DMS79 (cell line): ENCODE measurements at regions not wholly inside any gene's neighbourhood (a gene's known extent, or its start where the extent isn't known, plus 50 kb on each side); places are given as distances from the start of the nearest gene placed in this dataset.

Source experiments
- DNase-seq: peaks from one replicate; lab custom pipeline; 2025; lab: John Stamatoyannopoulos, UW

DNA sequence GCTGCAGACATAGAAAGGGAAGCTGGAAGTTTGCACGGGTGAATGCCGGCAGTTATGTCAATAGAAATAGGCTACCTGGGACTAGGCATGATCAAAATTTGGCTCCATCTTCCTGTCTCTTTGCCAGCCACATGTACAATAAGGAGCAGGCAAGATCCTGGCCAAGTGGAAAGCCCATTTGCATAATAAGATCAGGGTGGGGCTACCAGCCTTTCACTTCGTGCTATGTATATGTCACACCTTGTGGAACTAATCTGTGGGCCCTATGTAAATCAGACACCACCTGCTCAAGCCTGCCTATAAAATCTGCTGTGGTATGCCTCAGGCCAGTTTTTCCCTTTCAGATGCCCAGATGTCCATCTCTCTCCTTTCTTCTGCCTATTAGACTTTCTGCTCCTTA is 79.3 kb upstream of the DRD2 start:
- peak; percentile 8 for DNase-seq

DNA sequence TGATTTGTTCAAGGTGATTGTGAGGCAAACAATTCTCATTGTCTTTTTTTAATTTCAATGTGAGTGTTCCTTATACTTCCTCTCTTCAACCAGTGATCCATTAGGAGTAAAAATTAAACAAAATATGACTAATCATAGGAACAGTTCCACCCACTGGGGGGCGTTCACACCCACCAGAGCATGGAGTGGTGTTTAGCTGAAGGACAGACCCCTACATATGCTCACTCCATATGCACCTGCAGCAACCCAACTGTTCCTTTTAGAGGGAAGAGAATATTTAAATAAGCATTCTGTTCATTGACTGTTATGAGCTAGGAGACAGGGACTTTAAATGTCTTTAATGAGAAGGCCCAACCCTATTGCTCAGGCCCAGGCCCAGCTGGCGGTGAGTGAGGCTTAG is 78.7 kb upstream of the DRD2 start:
- no peak for DNase-seq

DNA sequence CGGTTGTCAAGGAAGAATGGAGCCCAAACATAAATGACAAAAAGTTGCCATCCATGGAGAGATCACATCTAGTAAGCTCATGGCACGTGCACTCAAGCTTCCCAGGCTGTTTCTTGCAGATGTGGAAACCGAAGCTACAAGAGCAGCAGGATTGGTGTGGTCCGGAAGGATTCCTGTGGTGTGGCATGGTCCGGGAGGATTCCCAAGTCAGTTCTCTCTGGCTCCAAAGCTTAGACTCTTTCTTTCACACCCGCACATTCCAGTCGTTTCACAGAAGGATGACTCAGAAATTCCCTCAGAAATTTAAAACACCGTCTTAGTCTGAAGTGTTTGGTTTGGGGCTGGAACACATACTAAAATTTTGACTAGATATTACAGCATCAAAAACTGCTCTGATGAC is 78.0 kb upstream of the DRD2 start:
- no peak for DNase-seq

DNA sequence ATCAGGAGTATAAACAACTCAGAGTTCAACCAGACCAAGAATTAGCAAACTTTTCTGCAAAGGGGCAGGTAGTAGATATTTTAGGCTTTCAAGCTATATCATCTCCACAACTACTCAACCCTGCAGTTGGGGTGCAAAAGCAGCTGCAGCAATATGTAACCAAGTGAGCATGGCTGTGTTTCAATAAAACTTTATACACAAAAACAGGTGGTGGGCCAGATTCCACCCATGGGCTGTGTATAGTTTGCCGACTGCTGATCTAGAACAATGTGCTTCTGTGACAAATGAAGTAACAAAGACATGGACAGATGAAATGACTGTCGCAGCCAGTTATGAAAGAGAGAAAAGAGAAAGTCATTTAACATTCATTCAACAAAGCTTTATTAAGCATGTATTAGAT is 77.1 kb upstream of the DRD2 start:
- DNase-seq: no peak

DNA sequence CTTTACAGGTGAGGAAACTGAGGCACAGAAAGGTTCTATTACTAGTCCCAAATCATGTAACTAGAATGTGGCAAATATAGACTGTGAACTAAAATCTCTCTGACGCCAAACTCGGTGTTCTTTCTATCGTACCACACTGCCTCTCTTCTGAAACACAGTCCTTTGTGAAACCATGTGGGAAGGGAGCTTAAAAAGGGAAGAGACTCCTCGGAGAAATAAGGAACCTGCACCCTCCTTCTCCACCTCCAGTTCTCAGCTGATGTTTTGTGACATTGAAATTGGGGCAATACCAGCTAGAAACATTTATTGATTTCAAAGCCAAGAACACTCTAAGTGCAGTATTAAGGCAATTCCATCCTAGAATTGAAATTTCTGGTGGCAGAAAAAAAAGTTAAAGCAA is 76.4 kb upstream of the DRD2 start:
- no peak for DNase-seq

DNA sequence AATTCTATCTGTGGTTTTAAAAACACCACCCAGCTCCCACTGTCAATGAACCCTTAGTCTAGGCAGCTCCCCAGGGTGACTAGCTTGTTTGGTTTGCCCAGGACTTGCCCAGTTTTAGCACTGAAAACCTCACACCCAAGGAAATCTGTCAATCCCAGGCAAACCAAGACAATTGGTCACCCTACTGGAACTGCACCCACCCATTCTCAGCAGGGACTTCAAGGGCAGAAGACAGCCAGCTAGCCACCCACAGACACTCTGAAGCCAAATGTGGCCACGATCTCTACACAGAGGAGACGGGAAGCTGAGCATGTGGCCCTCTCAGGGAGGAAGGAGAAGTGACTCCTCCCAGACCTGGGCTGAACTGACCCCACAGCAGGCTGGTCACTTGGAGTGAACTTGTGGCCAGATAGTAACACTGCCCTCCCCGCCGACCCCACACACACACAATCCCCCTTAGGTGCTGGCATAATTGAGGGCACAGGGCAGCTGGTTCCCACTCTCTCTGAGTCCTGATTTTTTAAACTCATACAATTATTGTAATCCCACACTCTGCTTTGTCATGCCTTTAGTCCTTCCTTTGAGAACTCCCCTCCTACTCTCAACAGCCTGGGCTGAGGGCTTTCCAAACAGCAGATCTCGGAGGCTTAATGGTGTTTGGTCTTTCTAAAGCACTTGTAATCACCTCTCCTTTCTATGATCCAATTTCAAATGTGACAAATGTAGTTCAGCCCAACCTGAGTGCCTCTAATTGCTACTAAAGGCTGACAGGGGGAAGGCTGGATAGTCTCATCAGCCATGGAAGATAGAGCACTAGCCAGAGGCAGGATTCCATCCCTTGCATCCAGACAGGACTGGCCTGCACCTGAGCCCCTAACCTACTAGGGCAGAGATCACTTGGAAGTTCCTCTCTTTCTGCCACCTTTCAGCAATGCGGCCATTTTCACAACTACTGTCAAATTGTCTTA is 74.7 kb upstream of the DRD2 start:
- peak; percentile 85 for DNase-seq

DNA sequence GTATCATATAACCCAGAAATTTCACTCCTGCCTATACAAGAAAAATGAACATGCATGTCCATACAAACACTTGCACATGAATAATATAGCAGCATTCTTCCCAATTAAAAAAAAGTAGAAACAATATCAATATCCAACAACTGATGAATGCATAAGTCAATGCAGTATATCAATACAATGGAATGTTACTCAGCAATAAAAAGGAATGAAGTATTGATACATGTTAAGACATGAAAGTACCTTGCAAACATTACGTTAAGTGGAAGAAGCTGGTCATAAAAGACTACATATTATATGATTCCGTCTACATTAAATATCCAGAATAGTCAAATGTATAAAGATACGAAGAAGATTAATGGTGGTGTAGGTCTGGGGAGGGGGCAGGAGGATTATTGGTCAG is 73.9 kb upstream of the DRD2 start:
- no peak for DNase-seq

DNA sequence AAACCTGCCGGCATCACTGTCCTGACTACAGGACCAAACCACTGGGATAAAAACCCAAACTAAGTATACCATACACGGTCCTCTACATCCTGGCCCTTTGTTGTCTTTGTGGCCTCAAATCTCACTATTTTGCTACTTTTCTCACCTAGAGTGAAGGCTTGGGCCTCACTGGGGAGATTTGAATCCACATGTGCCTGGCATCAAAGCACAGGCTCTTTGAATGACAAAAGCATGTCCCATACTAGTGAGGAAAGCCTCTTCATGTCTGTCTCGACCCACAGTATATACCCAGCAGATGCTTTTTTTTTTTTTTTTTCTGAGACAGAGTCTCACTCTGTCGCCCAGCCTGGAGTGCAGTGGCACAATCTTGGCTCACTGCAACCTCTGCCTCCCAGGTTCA is 72.5 kb upstream of the DRD2 start:
- DNase-seq: no peak

DNA sequence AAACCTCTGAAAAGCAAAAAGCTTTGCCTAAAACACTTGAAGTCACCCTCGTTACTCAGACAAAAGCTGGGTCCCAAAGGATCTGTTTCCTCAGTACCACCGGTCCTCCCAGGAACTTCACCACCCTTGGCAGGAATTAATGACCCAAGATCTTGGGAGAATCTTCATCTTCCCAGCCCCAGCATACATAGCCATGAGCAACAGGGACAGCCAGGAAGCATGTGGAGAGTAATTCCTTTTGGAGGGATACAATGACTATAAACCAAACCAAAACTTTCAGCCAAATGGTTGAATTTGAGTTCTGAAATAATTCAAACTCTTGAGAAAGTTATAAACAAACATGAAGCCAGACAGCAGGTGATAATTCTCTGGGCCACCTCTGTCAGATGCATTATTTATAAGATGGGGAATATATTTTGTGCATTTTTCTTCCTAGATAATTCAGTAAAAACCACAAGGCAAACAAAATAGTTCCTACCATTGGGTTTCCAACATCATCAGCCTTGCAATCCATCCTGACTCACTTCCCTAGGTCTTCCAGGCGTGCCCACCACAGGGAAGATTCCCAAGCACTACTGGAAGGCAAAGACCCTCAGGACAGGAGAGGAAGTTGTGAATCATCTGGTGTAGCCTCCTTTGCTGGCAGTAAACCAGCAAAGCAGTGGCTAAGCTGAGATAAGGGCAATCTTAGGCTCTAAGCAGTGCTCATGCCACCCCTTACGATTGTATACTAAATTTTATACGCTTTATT is 71.7 kb upstream of the DRD2 start:
- no peak for DNase-seq

DNA sequence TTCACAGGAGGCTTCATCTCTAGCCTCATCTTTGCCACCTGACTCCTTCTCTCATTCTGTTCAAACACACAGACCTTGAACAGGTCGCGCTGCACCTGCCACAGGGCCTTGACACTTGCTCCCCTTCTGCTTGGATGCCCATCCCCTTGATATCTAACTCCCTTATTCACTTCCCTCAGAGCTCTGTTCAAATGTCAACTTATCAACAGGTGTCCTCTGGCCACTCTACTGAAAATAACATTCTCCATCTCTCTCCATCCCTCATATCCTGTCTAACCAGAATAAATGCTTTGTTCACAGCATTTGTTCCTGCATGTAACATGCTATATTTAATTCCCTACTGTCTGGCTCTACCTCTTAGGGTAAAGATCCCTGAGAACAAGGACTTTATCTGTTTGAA is 67.2 kb upstream of the DRD2 start:
- no peak for DNase-seq

DNA sequence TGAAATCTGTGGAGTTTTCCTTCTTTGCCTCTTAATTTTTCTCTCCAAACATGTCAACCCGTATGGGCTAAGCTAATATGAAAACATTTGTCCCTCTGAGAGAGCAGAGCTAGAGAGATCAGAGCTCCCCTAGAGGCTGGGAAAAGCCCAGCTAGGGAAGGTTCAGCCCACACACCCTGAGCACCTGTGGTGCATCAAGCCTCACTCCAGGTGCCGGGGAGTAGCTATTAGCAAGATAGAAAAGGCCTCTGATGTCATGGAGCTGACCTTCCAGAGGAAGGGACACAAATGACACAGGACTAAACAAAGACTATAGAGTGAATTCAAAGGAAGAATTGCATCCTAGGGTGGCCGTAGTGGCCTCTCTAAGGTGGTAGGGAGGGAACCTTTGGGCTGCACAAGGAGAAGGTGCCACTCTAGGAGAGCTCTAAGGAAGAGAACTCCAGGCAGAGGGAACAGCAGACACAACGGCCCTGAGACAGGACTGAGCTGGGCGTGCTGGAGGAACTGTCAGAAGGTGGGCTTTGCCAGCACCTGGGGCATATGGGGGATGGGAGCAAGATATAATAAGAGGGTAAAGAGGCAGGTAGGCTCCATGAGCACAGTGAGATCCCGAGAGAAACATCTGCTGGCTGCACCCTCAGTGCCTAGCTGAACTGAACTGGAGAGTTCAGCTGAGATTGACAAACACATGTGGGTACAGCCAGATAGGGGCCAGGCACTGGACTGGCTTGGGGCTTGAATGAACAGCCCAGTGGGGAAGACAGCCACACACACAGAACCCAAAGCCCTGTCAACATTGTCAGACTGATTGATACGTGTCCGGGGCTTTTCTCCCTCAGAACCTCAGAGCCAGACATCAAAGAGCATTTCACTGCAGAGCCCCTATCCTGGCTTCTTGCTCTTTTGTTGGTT is 65.5 kb upstream of the DRD2 start:
- no peak for DNase-seq

DNA sequence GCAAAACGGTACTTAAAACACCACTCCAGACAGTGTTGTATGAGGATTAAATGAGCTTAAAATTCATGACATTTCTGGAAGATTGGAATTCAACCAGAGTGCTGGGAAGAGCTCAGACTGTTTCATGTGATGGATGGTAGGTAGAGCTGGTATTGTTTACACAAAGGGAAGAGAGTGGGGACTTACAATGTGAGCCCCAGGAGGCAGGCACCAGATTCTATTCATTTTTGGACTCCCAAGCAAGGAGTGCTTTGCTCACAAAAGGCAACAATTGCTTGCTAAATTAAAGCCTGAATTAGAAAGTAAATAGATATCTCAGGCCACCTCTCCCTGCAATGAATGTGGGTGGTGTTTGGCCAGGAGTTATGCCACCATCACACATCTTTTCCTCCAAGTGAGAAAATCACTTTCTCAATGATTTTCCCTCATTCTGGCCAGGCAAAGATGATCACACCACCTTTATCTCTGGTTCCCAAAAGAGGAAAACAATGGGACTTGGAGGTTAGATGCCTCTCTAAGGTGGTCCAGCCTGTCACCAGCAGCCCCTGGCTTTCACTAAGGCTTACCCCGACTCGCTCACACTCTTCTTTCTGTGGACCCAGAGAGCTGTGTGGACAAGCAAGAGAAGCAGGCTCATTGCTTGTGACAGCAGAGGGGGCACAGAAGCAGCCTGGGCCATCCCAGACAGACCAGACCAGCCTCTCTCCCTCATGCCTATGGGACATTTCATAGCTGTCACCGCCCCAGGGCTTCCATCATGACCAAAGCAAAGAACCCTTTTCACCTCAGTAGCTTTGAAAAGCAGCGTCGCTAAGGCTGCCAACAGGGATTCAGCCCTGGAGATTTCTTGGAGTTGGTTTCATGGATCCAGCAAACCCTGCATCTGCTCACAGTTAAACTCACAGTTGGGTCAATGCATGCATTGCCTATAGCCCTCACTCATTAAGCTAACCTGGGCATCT is 63.5 kb upstream of the DRD2 start:
- DNase-seq: no peak

DNA sequence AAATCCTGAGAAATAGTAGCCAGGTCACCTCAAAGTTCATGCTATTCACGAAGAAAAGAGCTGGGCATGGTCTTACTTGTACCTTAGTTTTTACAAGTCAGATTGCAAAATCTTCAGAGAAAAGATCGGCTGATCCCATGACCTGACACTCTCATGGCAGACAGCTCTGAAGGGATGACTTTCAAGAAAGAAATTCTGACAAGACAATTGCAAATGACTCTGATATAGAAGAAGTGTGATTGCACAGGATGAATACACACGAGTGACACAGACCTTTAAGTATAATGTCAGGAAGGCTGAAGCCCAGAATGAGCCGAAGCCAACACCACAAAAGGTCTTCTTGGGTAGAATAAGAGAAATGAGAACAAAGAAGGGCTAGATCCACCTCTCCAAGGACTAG is 59.4 kb upstream of the DRD2 start:
- no peak for DNase-seq

DNA sequence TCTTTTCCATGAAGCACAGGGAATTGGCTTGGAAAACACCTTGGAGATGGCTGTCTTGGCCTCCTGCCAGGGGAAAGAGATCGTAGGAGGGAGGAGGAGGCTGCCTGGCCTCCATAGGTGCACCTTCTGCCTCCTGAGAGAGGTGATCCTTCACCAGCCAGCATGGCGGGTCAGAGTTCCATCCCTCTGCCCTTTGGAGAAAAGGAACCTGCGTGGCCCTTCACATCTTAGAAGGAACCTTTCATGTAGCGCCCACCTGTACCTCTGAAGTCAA is 58.2 kb upstream of the DRD2 start:
- no peak for DNase-seq

DNA sequence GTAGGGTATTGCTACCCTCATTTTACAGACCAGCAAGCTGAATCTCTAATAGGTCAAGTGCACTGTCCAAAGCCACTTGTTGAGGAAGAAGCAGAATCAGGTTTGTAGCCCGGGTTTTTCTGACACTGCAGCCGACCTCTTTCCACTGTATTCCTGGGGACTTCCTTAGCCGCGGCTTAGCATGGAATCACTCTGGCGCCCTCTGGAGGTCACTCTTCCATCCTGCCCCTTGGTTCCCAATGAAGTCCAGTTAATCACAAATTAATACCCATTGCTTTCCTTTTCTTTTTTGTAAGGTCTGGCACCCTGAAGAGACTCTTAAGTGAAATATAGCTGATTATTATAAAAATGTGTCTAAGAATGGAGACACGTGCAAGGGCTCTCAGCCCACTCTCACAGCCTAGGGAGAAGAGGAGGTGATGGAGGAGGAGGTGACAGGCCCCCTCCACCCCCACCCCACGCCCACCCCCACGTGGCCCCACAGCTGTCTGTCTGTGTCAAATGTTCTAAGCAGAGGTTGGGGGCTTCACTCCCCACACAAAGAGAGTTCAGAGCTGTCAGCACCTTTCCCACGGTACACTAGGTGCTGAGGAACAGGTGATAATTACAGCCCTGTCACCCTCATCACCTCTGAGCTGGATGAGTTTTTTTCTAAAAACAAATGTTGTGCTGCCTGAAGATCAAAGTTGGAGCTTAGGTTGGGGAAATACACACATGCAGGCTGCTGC is 57.7 kb upstream of the DRD2 start:
- peak; percentile 39 for DNase-seq

DNA sequence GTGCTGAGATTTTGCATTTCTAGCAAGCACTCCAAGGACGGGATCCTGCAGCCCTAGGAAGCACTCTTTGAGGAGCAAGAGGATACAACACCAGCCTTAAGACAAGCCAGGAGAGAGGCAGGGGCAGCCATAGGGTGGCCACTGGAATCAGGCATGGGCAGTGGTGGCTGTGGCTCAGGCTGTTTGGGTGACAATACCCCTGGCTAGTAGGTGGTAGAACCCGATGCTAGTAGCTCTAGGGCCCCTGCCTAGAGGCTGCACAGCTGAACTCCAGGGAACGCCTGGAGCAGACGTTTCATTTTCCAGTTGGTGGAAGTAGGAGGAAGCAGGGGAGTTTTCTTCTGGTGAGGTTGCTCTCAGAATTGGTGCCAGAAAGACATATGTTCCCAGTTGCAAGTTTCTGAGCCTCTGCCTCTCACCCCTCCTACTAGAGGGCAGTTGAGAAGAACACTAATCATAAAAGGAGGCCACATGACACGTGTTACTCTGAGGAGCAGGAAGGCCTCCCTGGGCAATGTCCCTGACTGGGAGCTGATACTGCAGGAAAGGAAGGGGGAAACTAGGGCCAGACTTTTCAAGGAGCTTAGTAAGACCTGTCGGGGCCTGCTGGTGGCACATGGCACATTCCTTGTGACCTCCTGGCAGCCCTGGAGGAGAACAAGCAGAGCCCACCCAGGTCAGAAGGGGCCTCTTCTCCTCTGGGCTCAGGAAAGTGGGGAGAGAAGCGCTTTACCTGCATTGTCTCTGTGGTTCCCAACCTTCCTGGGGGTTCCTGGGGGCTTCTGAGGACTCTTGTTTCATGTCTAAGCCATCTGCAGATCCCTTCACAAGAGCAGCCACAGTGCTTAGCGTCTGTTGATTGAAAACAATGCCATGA is 56.6 kb upstream of the DRD2 start:
- no peak for DNase-seq

DNA sequence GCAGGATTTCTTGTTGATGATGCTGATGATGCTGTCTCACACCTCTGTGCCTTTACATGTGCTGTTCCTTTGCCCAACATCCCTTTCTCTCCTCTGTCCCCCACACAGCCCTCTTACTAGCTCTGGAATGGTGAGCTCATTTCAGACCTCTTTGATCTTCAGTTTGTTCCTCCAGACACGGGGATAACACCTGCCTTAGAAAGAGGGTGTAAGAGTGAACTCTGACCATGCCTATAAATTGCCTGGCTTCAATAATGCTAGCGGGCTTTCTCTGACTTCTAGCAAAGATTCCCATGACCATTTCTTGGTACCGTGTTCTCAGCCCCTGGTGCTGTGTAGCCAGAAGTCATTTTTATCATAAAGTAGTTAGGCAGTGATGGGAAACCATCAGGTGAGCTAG is 55.9 kb upstream of the DRD2 start:
- DNase-seq: no peak

DNA sequence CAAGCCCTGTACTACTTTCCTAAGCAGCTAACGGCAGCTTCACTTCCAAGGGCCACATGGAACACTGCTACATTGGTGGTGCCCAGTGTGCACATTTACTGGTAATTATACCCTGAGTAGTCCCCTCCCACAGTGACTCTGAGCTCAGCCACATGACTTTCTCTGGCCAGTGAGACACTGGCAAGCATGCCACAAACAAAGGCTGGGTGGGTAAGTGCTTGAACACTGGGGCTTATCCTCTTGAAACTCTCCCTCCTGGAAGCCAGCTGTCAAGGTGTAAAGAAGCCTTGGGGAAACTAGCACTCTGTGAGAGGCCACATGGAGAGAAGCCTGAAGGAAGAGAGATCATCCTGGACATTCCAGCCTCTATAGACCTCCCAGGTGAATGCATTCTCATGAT is 54.4 kb upstream of the DRD2 start:
- no peak for DNase-seq

DNA sequence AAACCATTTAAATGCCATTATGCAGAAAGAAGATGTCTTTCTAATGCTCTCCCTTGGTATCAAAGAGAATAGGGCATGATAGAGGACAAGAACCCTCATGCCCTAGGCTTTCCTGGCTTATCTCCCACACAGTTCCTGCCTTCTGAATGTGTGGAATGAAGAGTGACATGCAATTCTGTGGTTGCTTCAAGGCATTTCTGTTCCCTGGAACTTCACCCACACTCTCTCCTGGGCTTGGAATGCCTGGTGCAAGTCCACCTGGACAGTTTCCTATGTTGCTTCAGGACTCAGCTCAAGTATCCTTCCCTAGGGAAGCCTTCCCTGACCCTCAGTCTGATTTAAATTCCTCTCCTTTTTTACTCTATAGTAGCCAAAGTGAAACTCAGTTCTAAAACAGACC is 53.8 kb upstream of the DRD2 start:
- DNase-seq: no peak

DNA sequence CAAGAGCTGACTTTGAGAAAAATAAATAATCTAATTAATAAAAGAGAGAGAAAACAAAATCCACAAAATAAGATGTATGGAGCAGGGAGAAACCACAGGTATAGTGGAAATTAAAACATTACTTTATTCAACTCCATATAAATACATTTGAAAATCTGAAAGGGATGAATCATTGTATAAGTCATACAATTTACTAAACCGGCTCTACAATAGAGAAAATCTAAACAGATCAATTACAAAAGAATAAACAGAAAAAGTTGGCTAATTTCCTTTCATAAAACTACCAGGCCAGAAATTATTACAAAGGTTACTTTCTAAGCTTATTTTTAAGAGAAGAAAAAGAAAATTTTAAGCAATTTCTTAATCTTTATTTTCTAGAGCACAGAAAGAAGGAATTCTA is 51.3 kb upstream of the DRD2 start:
- DNase-seq: no peak
